K562 (cell line): ENCODE measurements at regions not wholly inside any gene's neighbourhood (a gene's known extent, or its start where the extent isn't known, plus 50 kb on each side); places are given as distances from the start of the nearest gene placed in this dataset.

Experiments used
- GATAD2B ChIP-seq: fragments of 450-650 bp; IDR thresholded peaks from 2 replicates; pipeline ENCODE4 v1.6.1; 2017; ENCODE audit warnings: mild to moderate bottlenecking, borderline replicate concordance
- HNRNPK ChIP-seq: fragments of 200-400 bp; formaldehyde crosslinking; IDR thresholded peaks from one replicate; pipeline ENCODE4 v1.6.1; 2018; ENCODE audit warnings: mild to moderate bottlenecking, low read depth, low read length; ENCODE audit not compliant: poor library complexity, severe bottlenecking
- ZNF12 ChIP-seq: sonication (generic); formaldehyde crosslinking; IDR thresholded peaks from 2 replicates; pipeline ENCODE4 v1.4.0; 2020; ENCODE audit warnings: mild to moderate bottlenecking, missing genetic modification reagents
- TF ChIP-seq, protein P1 (sequence below): fragments of 450-650 bp; IDR thresholded peaks from 2 replicates; pipeline ENCODE4 v1.6.1; 2016
- TF ChIP-seq, protein P2 (sequence below): fragments of 250-450 bp; sonication (Bioruptor Pico); IDR thresholded peaks from 2 replicates; pipeline ENCODE4 v1.9.0; 2021; ENCODE audit warnings: mild to moderate bottlenecking
- TF ChIP-seq, protein P3 (sequence below): fragments of 200-800 bp; sonication (Bioruptor generic); IDR thresholded peaks from 2 replicates; pipeline ENCODE4 v1.6.1; 2017; ENCODE audit warnings: missing genetic modification characterization, missing compliant biosample characterization
- TF ChIP-seq, protein P4 (sequence below): fragments of 450-650 bp; IDR thresholded peaks from 2 replicates; pipeline ENCODE4 v1.6.1; 2016; ENCODE audit warnings: borderline replicate concordance
- TF ChIP-seq, protein P5 (sequence below): fragments of 450-650 bp; conservative IDR thresholded peaks from 2 replicates; pipeline ENCODE4 v1.6.1; 2016; ENCODE audit warnings: missing genetic modification characterization, low read depth, mild to moderate bottlenecking, control low read depth, missing compliant biosample characterization

DNA sequence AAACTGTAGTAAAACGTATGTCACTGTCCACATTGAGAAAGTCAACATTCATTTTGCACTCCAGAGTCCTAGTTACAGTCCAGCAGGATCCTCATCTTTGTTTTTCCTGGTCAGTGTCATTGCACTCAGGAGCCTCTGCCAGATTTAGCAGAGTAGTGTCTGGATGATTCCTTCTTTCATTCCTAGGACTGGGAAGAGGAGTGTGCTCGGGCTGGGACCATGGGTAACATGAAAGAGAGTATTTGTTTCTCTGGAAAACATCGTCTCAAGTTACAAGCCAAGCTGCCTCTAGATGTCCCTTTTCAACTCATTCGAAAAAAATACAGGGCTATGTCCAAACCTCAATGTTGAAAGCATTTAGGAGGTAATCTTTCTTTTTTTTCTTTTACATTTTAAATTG is 69.9 kb upstream of the TNIP3 start (continued):
- TF ChIP-seq, protein P1, sequence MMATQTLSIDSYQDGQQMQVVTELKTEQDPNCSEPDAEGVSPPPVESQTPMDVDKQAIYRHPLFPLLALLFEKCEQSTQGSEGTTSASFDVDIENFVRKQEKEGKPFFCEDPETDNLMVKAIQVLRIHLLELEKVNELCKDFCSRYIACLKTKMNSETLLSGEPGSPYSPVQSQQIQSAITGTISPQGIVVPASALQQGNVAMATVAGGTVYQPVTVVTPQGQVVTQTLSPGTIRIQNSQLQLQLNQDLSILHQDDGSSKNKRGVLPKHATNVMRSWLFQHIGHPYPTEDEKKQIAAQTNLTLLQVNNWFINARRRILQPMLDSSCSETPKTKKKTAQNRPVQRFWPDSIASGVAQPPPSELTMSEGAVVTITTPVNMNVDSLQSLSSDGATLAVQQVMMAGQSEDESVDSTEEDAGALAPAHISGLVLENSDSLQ = no peak
- TF ChIP-seq, protein P2, sequence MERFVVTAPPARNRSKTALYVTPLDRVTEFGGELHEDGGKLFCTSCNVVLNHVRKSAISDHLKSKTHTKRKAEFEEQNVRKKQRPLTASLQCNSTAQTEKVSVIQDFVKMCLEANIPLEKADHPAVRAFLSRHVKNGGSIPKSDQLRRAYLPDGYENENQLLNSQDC (CRISPR knock-in tag) = no peak
- TF ChIP-seq, protein P3, sequence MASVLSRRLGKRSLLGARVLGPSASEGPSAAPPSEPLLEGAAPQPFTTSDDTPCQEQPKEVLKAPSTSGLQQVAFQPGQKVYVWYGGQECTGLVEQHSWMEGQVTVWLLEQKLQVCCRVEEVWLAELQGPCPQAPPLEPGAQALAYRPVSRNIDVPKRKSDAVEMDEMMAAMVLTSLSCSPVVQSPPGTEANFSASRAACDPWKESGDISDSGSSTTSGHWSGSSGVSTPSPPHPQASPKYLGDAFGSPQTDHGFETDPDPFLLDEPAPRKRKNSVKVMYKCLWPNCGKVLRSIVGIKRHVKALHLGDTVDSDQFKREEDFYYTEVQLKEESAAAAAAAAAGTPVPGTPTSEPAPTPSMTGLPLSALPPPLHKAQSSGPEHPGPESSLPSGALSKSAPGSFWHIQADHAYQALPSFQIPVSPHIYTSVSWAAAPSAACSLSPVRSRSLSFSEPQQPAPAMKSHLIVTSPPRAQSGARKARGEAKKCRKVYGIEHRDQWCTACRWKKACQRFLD (CRISPR knock-in tag) = no peak
- TF ChIP-seq ZNF12 (no peak), HNRNPK (no peak), GATAD2B (no peak)
- TF ChIP-seq, protein P4, sequence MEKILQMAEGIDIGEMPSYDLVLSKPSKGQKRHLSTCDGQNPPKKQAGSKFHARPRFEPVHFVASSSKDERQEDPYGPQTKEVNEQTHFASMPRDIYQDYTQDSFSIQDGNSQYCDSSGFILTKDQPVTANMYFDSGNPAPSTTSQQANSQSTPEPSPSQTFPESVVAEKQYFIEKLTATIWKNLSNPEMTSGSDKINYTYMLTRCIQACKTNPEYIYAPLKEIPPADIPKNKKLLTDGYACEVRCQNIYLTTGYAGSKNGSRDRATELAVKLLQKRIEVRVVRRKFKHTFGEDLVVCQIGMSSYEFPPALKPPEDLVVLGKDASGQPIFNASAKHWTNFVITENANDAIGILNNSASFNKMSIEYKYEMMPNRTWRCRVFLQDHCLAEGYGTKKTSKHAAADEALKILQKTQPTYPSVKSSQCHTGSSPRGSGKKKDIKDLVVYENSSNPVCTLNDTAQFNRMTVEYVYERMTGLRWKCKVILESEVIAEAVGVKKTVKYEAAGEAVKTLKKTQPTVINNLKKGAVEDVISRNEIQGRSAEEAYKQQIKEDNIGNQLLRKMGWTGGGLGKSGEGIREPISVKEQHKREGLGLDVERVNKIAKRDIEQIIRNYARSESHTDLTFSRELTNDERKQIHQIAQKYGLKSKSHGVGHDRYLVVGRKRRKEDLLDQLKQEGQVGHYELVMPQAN = no peak
- TF ChIP-seq, protein P5, sequence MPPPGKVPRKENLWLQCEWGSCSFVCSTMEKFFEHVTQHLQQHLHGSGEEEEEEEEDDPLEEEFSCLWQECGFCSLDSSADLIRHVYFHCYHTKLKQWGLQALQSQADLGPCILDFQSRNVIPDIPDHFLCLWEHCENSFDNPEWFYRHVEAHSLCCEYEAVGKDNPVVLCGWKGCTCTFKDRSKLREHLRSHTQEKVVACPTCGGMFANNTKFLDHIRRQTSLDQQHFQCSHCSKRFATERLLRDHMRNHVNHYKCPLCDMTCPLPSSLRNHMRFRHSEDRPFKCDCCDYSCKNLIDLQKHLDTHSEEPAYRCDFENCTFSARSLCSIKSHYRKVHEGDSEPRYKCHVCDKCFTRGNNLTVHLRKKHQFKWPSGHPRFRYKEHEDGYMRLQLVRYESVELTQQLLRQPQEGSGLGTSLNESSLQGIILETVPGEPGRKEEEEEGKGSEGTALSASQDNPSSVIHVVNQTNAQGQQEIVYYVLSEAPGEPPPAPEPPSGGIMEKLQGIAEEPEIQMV (tag) = no peak
